ENCODE measurements at regions not wholly inside any gene's neighbourhood (a gene's known extent, or its start where the extent isn't known, plus 50 kb on each side); places are given as distances from the start of the nearest gene placed in this dataset.

DNA sequence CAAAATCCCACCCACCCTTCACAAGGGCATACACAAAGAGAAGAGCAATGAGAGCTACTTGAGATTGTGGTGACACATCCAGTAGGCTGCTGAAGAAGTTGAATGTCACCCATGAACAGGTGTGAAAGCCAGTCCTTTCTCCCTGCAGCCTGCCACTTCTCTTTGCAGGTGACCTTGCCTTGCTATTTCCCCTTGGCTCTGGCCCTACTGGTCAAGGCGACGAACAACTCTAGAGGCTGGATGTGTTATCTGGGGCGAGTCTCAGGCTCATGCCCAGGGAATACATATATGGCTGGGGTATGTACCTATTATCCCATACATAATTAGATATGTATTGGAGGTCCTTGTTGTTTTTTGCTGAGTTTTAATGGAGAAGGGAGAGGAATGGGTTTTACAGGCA lies 70.2 kb upstream of the EGLN3 start:
- H3K4me1 ChIP-seq (replicated peaks in 1 of 2; ENCODE audit: control insufficient read depth in 2 of 2, insufficient read depth in 2 of 2, low read length in 2 of 2) = no peaks in the 10 kb centered on the region; a peak in 1 of 5 replicates
- no peaks in the 10 kb centered on the region for H3K27me3 ChIP-seq (ENCODE audit: control insufficient read depth in 2 of 2, insufficient read depth in 2 of 2, low read length in 2 of 2)
- no peaks in the 10 kb centered on the region for H3K79me2 ChIP-seq (ENCODE audit: control insufficient read depth, insufficient read depth, low read length)
- ATAC-seq = 0 out of 3 replicates have a peak, but pooled peaks have one; percentile 25
- H3K9ac ChIP-seq (ENCODE audit: insufficient read depth in 1 of 2, low read depth in 2 of 2, low read length in 2 of 2) = no peak overlapping the region
- no TSS peak for BruUV-seq (replicated peaks)
- no peaks in the 10 kb centered on the region for H3K9me3 ChIP-seq (replicated peaks; ENCODE audit: control insufficient read depth, insufficient read depth, low read depth, low read length)
- H3K27ac ChIP-seq (ENCODE audit: extremely low read depth, low read depth, low read length) = no peak overlapping the region
- intact Hi-C loops (cut with micrococcal nuclease) (loop anchor here (5.0 kb wide), 1 partner anchor 174 kb away; no protein-coding TSS in a partner anchor), in situ Hi-C loops (cut with MboI) (no loop called here)
- WGBS (ENCODE audit: insufficient coverage, low coverage, missing lambda C conversion rate) = 73% methylated on average over 3 of the region's 3 CpGs
- TF ChIP-seq SP1 (CRISPR knock-in tag; IDR thresholded peaks at IDR 0.05) = no peak
- no peak for TF ChIP-seq NFRKB (IDR thresholded peaks at IDR 0.05; ENCODE audit: low read depth)
- TF ChIP-seq, protein P1, sequence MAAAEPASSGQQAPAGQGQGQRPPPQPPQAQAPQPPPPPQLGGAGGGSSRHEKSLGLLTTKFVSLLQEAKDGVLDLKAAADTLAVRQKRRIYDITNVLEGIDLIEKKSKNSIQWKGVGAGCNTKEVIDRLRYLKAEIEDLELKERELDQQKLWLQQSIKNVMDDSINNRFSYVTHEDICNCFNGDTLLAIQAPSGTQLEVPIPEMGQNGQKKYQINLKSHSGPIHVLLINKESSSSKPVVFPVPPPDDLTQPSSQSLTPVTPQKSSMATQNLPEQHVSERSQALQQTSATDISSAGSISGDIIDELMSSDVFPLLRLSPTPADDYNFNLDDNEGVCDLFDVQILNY (CRISPR knock-in tag; IDR thresholded peaks at IDR 0.05) = no peak
- H3K9me1 ChIP-seq (ENCODE audit: control insufficient read depth, insufficient read depth, low read length) = no peaks in the 10 kb centered on the region
- H3K4me2 ChIP-seq (ENCODE audit: insufficient read depth, low read length) = no peak overlapping the region
- ChIA-PET CTCF (ENCODE audit: low intra/inter-chr PET ratio) (no interaction called here), POLR2A (interaction anchor here (1.9 kb wide), 1 partner anchor 9 kb away, joined by 4 read pairs; no protein-coding TSS in a partner anchor)
- H3K36me3 ChIP-seq (ENCODE audit: control insufficient read depth, insufficient read depth, low read length) = no peaks in the 10 kb centered on the region
- DNase-seq (ENCODE audit: extremely low read depth in 1 of 4, low spot score in 3 of 4) = no peak
- H2AFZ ChIP-seq (ENCODE audit: low read depth, low read length) = 0 out of 2 replicates have a peak overlapping the region, but pooled peaks have one; percentile 11
- H4K20me1 ChIP-seq (replicated peaks; ENCODE audit: control insufficient read depth, insufficient read depth, low read length) = no peaks in the 10 kb centered on the region
- no peak for FAIRE-seq
- no peak overlapping the region for H3K4me3 ChIP-seq

DNA sequence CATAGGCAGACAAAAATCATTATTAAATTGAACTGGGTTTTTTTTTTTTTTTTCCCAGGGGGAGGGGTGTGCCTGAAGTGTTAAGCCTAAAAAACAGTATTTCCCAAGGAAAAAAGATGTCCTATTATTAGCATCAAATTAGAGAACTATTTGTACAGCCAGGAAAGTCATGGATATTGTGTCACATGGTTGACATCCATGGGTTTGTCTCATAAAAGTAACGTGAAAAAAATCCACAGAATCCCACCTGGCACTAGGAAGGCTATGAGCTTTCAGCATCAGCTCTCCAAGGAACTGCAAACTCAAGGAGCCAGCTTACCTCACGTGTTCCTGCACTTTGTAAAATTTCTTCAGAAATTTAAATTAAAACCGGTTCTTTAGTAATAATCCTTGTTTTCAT lies 69.1 kb upstream of the EGLN3 start:
- FAIRE-seq (no peak), ATAC-seq (no peak), DNase-seq (ENCODE audit: extremely low read depth in 1 of 4, low spot score in 3 of 4) (no peak)
- no peaks in the 10 kb centered on the region for H4K20me1 ChIP-seq (replicated peaks; ENCODE audit: control insufficient read depth, insufficient read depth, low read length)
- no peaks in the 10 kb centered on the region for H3K27me3 ChIP-seq (ENCODE audit: control insufficient read depth in 2 of 2, insufficient read depth in 2 of 2, low read length in 2 of 2)
- no peaks in the 10 kb centered on the region for H3K9me1 ChIP-seq (ENCODE audit: control insufficient read depth, insufficient read depth, low read length)
- H3K79me2 ChIP-seq (ENCODE audit: control insufficient read depth, insufficient read depth, low read length) = no peaks in the 10 kb centered on the region
- H3K4me1 ChIP-seq (replicated peaks in 1 of 2; ENCODE audit: control insufficient read depth in 2 of 2, insufficient read depth in 2 of 2, low read length in 2 of 2) = no peaks in the 10 kb centered on the region; a peak in 1 of 5 replicates
- POLR2A ChIA-PET = interaction anchor here (0.8 to 1.9 kb wide), 3 partner anchors 10 to 40 kb away, joined by 3 to 4 read pairs (median 4); no protein-coding TSS in a partner anchor
- in situ Hi-C loops (cut with MboI) (no loop called here), intact Hi-C loops (cut with micrococcal nuclease) (loop anchor here (5.0 kb wide), 1 partner anchor 173 kb away; no protein-coding TSS in a partner anchor)
- WGBS (ENCODE audit: insufficient coverage, low coverage, missing lambda C conversion rate) = 61% methylated on average over 3 of the region's 3 CpGs
- no peak overlapping the region for H3K4me2 ChIP-seq (ENCODE audit: insufficient read depth, low read length)
- H3K4me3 ChIP-seq = no peak overlapping the region
- CTCF ChIA-PET (ENCODE audit: low intra/inter-chr PET ratio) = no interaction called here
- H3K36me3 ChIP-seq (ENCODE audit: control insufficient read depth, insufficient read depth, low read length) = no peaks in the 10 kb centered on the region
- no TSS peak for BruUV-seq (replicated peaks)
- no peak overlapping the region for H3K9ac ChIP-seq (ENCODE audit: insufficient read depth in 1 of 2, low read depth in 2 of 2, low read length in 2 of 2)
- H2AFZ ChIP-seq (ENCODE audit: low read depth, low read length) = no peak overlapping the region; the same call in 1 of the 2 replicates
- H3K9me3 ChIP-seq (replicated peaks; ENCODE audit: control insufficient read depth, insufficient read depth, low read depth, low read length) = no peaks in the 10 kb centered on the region
- TF ChIP-seq PHF8 (IDR thresholded peaks at IDR 0.05; ENCODE audit: borderline replicate concordance, low read length) (no peak), ZNF184 (CRISPR knock-in tag; IDR thresholded peaks at IDR 0.05) (no peak)
- no peak overlapping the region for H3K27ac ChIP-seq (ENCODE audit: extremely low read depth, low read depth, low read length)

Measured in K562 (cell line).